KMS-11 (cell line): ENCODE measurements at regions not wholly inside any gene's neighbourhood (a gene's known extent, or its start where the extent isn't known, plus 50 kb on each side); places are given as distances from the start of the nearest gene placed in this dataset.

ENCODE experiments used
- H2AFZ ChIP-seq: fragments of 200-600 bp; sonication (generic); 2 replicates; pipeline ENCODE4 v1.6.1; 2016; ENCODE audit warnings: antibody characterized with exemption, mixed run types, low read depth
- H3K27ac ChIP-seq: fragments of 200-600 bp; sonication (generic); 2 replicates; pipeline ENCODE4 v1.6.1; 2016; ENCODE audit warnings: mild to moderate bottlenecking, mixed run types
- H3K27me3 ChIP-seq: fragments of 200-600 bp; sonication (generic); 2 replicates; pipeline ENCODE4 v1.6.1; 2017; ENCODE audit warnings: mild to moderate bottlenecking, low read depth, mixed run types, moderate library complexity; ENCODE audit not compliant: insufficient read depth
- H3K36me3 ChIP-seq: fragments of 200-600 bp; sonication (generic); 2 replicates; pipeline ENCODE4 v1.6.1; 2017; ENCODE audit warnings: mild to moderate bottlenecking, mixed run types; ENCODE audit not compliant: insufficient read depth
- H3K4me1 ChIP-seq: fragments of 200-600 bp; sonication (generic); 2 replicates; pipeline ENCODE4 v1.6.1; 2016; ENCODE audit warnings: mild to moderate bottlenecking, low read depth, mixed run types; ENCODE audit not compliant: poor library complexity, severe bottlenecking
- H3K4me2 ChIP-seq: fragments of 200-600 bp; sonication (generic); 2 replicates; pipeline ENCODE4 v1.7.0; 2016; ENCODE audit warnings: mild to moderate bottlenecking, mixed run types
- H3K4me3 ChIP-seq: fragments of 200-600 bp; sonication (generic); IDR thresholded peaks from 2 replicates; pipeline ENCODE4 v1.6.1; 2017; ENCODE audit warnings: low read depth, low read length, mixed read lengths; ENCODE audit not compliant: insufficient read depth
- H3K79me2 ChIP-seq: fragments of 200-600 bp; sonication (generic); 2 replicates; pipeline ENCODE4 v1.6.1; 2016; ENCODE audit warnings: low read depth, mixed run types; ENCODE audit not compliant: insufficient read depth
- H3K9ac ChIP-seq: fragments of 200-600 bp; sonication (generic); 2 replicates; pipeline ENCODE4 v1.6.1; 2016; ENCODE audit warnings: mild to moderate bottlenecking, mixed run types
- H4K20me1 ChIP-seq: fragments of 200-600 bp; sonication (generic); 2 replicates; pipeline ENCODE4 v1.6.1; 2016; ENCODE audit warnings: mild to moderate bottlenecking, mixed run types; ENCODE audit not compliant: insufficient read depth
- TF ChIP-seq, protein P1 (sequence below): fragments of 200-600 bp; sonication (generic); conservative IDR thresholded peaks from 2 replicates; pipeline ENCODE4 v1.6.1; 2017; ENCODE audit warnings: low read depth, mild to moderate bottlenecking, antibody characterized with exemption, low read length, moderate library complexity, mixed read lengths

DNA sequence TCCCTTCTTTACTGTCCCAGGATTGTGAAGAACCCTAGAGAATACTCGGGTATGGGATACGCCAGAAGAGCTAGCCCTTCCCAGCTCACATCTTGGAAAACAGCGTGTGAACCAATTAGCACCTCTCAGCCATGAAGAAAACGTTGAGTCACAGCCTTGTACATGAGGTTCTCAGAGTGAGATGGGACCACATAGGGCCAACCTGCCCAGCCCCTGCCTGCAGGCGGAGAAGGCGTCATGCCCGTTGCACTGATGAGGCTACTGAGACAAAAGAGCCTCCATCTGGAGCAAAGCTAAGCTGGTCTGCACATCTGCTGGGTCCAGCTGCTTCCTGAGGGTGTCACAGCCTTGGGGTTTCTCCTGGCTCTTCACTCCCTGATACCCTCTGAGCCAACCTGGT is 92.2 kb downstream of the LBH start:
- Histone ChIP-seq H3K36me3 (no peaks in the 10 kb centered on the region), H4K20me1 (no peaks in the 10 kb centered on the region), H3K9ac (no peak overlapping the region), H3K4me3 (no peak overlapping the region), H3K79me2 (no peaks in the 10 kb centered on the region), H3K27me3 (no peaks in the 10 kb centered on the region), H3K27ac (no peak overlapping the region), H2AFZ (no peak overlapping the region), H3K4me2 (no peak overlapping the region), H3K4me1 (no peaks in the 10 kb centered on the region)
- TF ChIP-seq, protein P1, sequence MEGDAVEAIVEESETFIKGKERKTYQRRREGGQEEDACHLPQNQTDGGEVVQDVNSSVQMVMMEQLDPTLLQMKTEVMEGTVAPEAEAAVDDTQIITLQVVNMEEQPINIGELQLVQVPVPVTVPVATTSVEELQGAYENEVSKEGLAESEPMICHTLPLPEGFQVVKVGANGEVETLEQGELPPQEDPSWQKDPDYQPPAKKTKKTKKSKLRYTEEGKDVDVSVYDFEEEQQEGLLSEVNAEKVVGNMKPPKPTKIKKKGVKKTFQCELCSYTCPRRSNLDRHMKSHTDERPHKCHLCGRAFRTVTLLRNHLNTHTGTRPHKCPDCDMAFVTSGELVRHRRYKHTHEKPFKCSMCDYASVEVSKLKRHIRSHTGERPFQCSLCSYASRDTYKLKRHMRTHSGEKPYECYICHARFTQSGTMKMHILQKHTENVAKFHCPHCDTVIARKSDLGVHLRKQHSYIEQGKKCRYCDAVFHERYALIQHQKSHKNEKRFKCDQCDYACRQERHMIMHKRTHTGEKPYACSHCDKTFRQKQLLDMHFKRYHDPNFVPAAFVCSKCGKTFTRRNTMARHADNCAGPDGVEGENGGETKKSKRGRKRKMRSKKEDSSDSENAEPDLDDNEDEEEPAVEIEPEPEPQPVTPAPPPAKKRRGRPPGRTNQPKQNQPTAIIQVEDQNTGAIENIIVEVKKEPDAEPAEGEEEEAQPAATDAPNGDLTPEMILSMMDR: no peak

DNA sequence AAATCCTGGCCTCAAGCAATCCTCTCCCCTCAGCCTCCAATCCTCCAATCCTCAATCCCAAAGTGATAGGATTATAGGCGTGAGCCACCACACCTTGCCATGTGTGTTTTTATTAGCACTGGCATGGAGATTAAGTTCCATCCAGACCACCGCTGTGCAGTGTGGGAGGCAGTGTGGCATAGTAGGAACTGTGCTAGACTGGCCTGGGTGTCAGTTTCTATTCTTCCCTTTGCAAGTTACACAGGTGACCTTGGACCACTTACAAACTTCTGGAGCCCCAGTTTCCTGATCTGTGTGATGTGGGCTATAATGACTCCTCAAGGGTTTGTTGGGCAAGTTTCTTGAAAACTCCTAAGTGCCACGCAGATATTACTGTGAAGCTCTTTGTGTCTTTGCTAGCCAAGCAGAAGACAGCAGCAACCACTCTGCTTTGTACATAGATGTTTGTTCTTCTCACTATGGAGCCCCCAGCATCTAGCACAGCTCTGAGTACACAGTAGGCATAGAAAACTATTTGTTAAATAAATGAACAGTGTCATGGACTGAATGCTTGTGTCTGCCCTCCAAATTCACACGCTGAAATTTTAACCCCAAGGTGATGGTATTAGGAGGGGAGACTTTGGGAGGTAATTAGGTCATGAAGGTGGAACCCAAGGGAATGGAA is 93.0 kb downstream of the LBH start:
- Histone ChIP-seq H3K36me3 (no peaks in the 10 kb centered on the region), H3K4me2 (no peak overlapping the region), H3K9ac (no peak overlapping the region), H4K20me1 (no peaks in the 10 kb centered on the region), H2AFZ (no peak overlapping the region), H3K79me2 (no peaks in the 10 kb centered on the region), H3K4me1 (no peaks in the 10 kb centered on the region), H3K27ac (no peak overlapping the region), H3K4me3 (no peak overlapping the region), H3K27me3 (no peaks in the 10 kb centered on the region)
- TF ChIP-seq, protein P1: no peak

DNA sequence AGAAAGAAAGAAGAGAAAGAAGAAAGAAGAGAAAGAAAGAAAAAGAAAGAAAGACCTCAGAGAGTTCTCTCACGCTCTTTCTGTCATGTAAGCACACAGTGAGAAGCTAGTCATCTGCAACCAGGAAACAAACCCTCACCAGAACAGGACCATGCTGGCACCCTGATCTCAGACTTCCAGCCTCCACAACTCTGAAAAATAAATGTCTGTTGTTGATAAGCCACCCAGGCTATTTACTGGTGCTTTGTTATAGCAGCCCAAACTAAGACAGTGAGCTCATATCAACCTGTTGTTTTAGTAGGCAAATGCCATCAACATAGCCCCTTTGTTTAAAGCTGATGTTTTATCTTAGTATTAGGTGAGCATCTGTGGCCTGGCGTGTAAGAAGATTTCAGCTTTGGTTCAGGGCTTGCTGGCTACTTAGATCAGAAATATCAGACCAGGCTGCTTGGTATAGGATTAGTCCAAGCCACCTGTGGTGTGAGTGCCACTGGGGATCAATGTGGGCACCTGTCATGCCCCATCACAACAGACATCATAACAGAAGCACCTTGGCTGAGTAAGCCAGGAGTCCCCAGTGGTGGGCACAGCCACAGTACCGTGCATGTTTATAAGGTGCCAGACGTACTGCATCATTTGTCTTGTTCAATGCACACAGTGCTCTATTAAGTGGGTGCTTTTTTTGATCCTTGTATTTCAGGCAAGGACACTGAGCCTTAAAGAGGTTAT is 94.4 kb downstream of the LBH start:
- Histone ChIP-seq H3K36me3 (no peaks in the 10 kb centered on the region), H3K79me2 (no peaks in the 10 kb centered on the region), H4K20me1 (no peaks in the 10 kb centered on the region), H3K27me3 (no peaks in the 10 kb centered on the region), H3K4me1 (no peaks in the 10 kb centered on the region), H2AFZ (no peak overlapping the region), H3K4me2 (no peak overlapping the region), H3K27ac (no peak overlapping the region), H3K4me3 (no peak overlapping the region), H3K9ac (no peak overlapping the region)
- TF ChIP-seq, protein P1: no peak

DNA sequence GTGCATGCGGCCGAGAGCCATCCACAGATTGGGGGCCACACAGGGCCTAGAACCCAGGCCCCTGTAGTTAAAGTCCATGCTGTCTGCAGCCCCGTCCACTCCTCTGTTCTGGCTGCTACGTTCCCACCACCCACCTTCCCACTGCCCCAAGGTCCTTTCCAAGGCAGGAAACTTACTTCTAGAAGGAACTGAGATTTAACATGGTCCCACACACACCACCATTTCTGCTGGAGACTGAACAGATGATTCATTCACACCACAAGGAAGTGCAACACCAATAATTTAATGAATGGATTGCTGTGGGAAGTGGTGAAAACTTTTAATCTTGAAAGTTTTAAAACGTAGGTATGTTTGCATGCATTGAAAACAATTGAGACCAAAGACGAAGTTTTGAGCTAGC is 95.2 kb downstream of the LBH start:
- Histone ChIP-seq H3K4me1 (no peaks in the 10 kb centered on the region), H3K27ac (no peak overlapping the region), H4K20me1 (no peaks in the 10 kb centered on the region), H3K36me3 (no peaks in the 10 kb centered on the region), H3K4me2 (no peak overlapping the region), H3K27me3 (no peaks in the 10 kb centered on the region), H3K9ac (no peak overlapping the region), H3K4me3 (no peak overlapping the region), H2AFZ (no peak overlapping the region), H3K79me2 (no peaks in the 10 kb centered on the region)
- TF ChIP-seq, protein P1: no peak
